GM10266 (cell line): ENCODE measurements at regions not wholly inside any gene's neighbourhood (a gene's known extent, or its start where the extent isn't known, plus 50 kb on each side); places are given as distances from the start of the nearest gene placed in this dataset.

Experiments used
- DNase-seq: peaks from one replicate; pipeline ENCODE4 v3.0.0; 2012; ENCODE audit errors: extremely low spot score
- TF ChIP-seq, protein P1 (sequence below): IDR thresholded peaks from 2 replicates; pipeline ENCODE4 v1.5.1; 2012; ENCODE audit warnings: mild to moderate bottlenecking, low read depth; ENCODE audit not compliant: control insufficient read depth, insufficient read depth; ENCODE audit errors: missing control alignments

DNA sequence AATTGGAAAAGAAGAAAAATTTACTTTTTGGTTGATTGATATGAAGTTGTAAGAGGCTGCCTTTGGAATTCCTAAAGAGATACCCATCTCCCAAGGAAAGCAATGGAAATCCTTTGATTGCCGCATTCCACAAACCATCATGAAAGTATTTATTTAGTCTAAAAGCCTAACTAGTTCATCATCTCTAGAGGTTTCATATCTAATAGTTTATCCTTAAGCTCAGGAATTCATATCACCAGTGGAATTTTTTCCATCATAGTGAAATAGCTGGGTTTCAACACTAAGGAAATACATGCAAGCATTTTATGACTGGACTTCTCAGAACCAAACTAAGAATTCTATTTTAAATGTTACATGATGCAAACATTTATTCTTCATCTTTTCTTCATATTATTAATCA, 144.9 kb downstream of the FBXO8 start:
- TF ChIP-seq, protein P1, sequence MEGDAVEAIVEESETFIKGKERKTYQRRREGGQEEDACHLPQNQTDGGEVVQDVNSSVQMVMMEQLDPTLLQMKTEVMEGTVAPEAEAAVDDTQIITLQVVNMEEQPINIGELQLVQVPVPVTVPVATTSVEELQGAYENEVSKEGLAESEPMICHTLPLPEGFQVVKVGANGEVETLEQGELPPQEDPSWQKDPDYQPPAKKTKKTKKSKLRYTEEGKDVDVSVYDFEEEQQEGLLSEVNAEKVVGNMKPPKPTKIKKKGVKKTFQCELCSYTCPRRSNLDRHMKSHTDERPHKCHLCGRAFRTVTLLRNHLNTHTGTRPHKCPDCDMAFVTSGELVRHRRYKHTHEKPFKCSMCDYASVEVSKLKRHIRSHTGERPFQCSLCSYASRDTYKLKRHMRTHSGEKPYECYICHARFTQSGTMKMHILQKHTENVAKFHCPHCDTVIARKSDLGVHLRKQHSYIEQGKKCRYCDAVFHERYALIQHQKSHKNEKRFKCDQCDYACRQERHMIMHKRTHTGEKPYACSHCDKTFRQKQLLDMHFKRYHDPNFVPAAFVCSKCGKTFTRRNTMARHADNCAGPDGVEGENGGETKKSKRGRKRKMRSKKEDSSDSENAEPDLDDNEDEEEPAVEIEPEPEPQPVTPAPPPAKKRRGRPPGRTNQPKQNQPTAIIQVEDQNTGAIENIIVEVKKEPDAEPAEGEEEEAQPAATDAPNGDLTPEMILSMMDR = no peak
- DNase-seq = no peak

DNA sequence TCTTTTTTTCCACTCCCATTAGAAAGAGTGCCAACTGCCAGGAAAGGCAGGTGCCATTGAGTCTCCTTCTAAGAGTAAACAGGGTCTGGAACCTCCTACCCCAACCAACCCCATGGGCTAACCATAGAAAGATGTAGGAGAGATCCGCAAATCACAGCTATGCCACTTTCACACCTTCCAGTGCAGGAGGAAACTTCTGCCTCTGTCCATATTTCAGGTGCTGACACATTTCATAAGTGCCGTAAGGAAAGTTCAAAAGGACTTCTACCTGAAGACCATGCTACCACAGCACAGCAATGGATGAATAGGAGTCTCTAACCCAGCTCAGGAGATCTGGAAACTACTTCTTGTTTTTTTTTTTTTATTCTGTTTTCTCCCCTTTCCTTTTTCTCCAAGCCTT, 145.8 kb downstream of the FBXO8 start:
- TF ChIP-seq, protein P1 = no peak
- no peak for DNase-seq

DNA sequence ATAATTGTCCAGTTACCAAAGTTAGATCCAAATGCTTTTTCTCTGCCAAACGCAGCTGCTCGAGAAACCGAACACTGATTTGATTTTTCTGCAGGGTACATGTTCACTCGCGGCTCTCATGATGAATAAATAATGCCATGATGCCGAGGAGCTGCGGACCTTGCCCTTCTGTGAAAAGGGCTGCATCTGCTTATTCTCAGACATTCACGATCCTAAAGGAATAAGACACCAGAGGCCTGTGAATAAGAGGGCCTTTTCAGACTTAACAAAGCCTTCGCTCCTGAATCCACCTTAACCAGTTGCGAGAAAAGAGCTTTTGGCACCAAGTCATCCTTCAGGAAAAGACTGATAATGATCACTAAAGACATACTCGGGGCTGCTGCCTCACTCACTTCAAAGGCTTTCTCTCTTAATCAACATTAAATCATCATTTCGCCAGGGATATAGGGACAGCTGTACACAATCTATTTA, 147.5 kb downstream of the FBXO8 start:
- TF ChIP-seq, protein P1 = no peak

DNA sequence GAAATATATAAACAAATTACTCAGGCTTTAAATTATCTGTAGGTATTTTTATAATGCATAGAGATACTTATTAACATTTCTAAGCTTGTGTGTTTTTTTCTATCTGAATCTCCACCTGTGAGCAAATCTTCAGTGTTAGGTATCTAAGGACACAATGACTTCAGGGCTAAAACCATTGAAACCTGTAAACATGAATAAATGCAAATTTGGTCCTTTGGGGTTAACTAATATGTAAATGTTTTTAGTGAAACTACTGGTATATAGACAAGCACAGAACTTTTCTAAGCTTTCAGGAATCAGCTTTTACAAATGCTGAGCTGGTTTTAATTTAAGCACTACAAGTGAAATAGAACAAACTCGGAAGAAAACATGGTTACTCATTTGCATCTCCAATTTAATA, 147.9 kb downstream of the FBXO8 start:
- DNase-seq = no peak
- TF ChIP-seq, protein P1 = no peak

More for the DNA sequence above, 147.5 kb downstream of the FBXO8 start:
- no peak for DNase-seq

DNA sequence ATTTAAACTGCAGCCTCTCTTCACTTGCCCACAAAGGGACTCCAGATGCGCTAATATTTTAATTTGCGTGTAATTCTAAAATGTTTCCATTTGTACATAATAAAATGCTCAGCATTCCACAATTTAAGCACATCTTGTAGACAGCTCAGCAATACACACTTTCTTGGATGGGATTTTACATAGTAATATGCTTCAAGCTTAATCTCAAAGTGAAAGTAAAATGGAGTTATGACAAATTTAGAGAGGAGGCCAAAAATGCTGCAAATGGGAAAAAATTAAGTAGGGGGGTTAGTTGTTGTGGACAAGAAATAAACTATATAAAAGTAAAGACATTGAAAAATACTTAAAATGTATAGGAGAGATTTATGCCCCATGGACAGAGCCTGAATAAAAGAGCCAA, 149.1 kb downstream of the FBXO8 start:
- no peak for DNase-seq
- TF ChIP-seq, protein P1 = no peak

DNA sequence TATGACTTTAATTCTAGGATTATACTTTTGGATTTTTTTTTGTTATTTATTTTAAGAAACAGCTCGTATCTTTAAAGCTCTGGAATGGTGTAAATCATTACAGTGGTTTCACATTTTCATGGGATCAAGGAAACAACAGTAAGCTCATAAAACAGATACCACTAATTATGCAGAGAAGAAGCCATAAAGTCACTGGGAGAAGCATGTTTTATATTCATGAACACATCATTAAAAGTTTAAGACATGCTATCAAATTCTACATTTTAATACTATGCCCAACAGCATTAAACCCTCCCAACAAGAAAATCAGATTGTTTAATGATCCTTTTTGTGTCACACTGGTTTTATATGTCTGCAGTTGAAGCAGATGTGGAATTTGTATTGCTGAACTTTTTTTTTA, 149.9 kb downstream of the FBXO8 start:
- DNase-seq = no peak
- TF ChIP-seq, protein P1 = no peak

DNA sequence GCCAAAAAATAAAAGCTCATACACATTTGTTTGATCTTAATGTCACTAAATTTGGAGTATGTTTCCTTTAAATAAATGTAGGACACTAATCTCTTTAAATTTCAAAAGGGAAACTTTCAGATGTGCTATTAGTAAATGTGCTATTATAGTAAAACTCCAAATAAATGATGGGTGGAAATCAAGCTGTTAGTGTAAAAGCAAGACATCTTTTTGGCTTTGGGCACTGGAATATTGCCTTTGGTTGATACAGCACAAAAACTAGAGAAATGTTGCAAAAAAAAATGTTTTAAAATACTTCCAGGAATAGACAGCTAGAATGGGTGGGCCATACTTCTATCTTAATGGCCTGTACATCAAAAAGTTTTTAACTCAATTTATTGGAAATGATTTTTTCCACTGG, 151.6 kb downstream of the FBXO8 start:
- TF ChIP-seq, protein P1 = no peak
- no peak for DNase-seq

DNA sequence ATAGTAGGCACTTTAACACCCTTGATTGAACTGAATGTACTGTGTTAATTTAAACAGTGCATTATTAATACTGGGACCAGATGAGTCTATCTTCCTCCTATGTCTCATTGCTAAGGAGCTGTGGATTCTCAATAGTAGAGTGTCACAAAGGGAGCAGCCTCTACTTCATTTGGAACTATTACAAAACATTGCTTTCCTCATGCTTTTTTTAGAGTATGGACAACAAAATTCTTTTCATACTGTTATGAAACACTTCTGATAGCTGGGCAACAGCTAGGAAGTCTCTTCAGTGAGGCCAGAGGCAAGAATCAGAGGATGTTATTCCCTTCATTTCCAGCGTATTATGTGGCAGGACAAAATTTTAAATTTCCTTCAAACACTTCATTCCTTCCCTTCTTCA, 160.8 kb downstream of the FBXO8 start:
- TF ChIP-seq, protein P1 = no peak
- DNase-seq = no peak
